ENCODE measurements at regions not wholly inside any gene's neighbourhood (a gene's known extent, or its start where the extent isn't known, plus 50 kb on each side); places are given as distances from the start of the nearest gene placed in this dataset.

DNA sequence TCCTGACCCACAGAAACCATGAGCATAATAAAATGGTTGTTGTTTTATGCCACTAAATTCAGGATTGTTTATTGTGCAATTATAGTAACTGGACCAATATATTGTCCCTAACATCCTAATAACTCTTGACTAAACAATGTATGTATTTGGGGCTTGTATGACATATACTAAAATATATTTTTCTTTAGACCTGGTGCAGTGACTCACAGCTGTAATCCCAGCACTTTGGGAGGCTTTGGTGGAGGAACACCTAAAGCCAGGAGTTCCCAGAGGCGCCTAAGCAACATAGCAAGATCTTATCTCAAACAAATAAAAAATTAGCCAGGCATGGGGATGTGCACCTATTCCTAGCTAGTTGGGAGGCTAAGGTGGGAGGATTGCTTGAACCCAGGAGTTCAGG, 180.4 kb downstream of the SUCNR1 start:
- no peak for DNase-seq (ENCODE audit: low read depth, low spot score)

DNA sequence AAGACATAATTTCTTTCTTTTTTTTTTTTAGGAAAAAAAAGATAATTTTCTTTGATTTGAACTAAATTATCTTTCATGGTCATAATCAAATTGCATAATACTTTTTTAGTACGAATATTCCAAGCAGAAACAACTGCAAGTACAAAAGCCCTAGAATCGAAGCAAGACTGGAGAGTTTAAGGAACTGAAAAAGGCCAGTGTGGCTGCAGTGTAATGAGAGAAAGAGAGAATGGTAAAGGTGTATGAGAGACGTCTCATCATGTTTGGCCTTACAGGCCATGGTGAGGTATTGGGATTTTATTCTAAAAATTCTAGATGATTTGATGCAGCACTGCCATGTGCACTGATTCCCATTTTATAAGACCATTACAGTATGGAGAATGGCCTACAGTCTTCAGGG, 180.9 kb downstream of the SUCNR1 start:
- no peak for DNase-seq (ENCODE audit: low read depth, low spot score)

DNA sequence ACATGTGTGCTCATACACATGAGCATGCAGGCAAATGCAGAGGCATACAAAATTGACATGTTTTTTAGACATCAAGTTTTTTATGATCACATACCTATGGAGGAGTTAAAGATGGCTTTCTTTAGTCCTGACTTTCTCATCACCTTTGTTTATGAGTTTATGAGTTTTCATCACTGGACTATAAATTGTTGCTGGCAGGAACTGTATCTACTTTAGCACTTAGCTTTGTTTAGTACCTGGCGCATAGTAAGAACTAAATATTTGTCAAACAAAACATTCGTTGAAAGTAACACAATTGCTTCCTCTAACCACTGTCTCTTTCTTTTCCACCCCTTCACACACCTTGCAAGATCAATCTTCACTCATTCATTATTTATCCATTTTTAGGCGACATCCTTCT, 182.6 kb downstream of the SUCNR1 start:
- no peak for DNase-seq (ENCODE audit: low read depth, low spot score)

DNA sequence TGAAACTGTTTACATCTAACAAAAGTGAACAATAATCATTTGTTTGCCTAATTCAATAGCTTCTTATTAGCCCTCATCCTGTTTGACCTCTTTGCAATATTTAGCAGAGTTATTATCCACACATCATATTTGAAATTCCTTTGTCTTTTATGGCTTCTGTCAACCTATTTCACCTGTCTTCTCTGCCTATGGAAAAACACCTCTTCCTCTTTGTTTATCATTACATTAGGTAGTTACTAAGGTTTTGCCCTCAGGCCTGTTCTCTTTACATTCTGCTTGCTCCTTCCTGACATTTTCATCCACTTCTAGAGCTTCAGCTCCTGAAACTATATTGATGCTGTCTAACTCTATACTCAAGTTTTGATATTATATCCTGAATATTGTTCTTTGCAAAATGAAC, 183.0 kb downstream of the SUCNR1 start:
- no peak for DNase-seq (ENCODE audit: low read depth, low spot score)

DNA sequence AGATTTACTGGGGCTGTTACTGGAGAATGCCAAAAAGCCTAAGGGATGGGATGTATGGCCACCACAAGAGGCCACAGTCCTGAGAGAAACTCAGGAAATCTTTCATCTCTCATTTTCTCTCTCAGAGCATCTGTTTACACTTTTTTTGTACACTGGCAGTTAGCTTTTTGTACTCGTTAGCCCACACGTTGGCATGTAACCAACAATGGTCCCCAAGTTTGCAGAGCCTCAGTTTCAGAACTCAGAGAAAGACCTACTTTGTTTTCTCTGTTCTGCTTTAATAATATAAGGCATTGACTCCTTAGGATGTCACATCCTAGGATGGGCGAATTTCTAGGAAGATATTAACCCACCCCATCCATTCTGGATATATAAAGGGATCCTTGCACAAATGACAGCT, 183.5 kb downstream of the SUCNR1 start:
- DNase-seq (ENCODE audit: low read depth, low spot score), result no peak

DNA sequence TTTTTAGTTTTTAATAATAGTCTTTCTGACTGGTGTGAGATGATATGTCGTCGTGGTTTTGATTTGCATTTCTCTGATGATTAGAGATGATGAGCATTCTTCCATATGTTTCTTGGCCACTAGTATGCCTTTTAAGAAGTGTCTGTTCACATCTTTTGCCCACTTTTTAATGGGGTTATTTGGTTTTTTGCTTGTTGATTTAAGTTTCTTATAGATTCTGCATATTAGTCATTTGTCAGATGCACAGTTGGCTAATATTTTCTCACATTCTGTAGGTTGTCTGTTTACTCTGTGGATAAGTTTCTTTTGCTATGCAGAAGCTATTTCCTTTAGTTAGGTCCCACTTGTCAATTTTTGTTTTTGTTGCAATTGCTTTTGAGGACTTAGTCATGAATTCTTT, 185.4 kb downstream of the SUCNR1 start:
- no peak for DNase-seq (ENCODE audit: low read depth, low spot score)

DNA sequence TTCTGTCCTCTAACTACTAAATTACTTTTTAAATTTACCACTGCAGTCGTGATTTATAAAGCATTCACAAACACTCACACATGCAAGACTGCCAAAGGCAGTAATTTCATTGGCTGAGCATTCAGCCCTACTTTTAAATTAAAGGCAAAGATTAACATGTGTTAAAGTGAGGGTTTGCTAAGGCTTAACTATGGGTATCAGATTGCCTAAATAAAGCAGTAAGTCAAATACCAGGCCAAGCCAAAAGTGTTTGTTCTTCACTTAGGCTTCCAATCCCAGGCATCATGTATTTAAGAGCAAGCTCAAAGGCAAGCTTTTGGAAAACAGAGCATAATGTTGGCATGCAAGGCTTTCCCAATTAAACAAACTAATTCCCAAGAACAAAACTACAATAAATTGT, 187.3 kb downstream of the SUCNR1 start:
- no peak for DNase-seq (ENCODE audit: low read depth, low spot score)

DNA sequence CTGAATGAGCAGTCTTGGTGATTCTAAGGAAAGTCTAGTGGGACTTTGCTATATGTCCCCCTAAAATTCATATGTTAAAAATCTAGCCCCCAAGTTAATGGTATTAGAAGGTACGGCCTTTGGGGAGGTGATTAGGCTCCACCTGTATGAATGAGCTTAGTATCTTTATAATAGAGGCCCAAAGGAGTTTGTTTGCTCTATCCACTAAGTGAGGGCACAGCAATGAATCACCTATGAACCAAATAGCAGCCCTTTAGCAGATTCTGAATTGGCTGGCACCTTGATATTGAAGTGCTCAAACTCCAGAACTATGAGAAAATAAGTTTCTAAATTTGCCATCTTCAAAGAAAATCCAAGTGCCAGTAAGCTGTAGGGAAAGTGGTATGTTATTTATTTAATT, 187.9 kb downstream of the SUCNR1 start:
- DNase-seq (ENCODE audit: low read depth, low spot score), result no peak

DNA sequence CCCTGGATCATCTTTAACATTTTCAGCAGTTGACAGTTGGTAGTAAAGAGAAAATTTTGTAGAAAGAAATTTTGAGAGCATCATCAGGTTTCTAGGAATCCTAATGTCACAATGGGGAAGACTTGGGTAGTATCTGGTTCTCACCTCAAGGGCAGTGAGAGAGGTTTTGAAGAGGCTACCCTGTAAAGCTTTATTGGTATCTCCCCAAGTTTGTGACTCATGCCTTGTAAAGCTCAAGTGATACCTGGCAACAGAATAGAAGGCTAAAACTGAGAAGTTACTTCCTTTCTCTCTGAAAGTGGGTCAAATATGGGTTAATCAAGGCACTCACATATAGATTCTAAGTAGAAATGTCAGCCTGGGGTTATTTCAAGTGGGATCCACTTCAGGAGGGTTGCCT, 196.4 kb downstream of the SUCNR1 start:
- no peak for DNase-seq (ENCODE audit: low read depth, low spot score)

DNA sequence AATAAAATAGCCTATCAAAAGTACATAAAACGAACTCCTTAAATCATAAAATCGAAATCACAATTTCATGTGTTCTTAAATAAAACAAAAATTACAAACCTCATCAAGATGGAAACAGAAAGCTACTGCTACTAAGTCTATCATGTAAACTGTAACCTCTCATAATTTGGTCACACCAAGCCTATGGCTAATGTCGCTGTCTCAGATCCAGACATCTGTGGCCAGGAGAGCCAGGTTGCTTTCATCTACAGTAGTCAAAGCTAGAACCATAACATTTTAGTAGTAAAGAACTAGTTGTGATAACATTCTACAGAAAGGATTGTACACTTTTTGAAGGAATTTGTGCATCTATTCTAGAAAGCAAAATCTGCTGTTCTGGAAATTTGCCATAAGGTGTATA, 197.4 kb upstream of the MBNL1 start:
- no peak for DNase-seq (ENCODE audit: low read depth, low spot score)

DNA sequence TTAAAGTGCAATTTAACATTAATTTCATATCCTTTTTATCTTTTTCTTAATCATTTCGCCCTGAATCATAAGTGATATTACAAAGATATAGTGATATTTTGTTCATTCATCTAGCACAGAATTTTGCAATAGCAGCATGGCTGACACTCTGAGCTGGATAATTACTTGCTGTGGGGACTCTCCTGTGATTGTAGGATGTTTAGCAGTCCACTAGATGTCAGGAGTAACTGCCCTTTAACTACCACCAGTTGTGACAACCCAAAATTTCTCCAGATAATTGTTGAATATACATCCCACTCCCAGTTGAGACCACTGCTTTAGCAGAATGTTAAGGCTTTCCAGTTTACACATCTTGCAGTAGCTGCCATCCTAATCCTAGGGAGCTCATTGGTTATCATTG, 196.8 kb upstream of the MBNL1 start:
- DNase-seq (ENCODE audit: low read depth, low spot score), result no peak

DNA sequence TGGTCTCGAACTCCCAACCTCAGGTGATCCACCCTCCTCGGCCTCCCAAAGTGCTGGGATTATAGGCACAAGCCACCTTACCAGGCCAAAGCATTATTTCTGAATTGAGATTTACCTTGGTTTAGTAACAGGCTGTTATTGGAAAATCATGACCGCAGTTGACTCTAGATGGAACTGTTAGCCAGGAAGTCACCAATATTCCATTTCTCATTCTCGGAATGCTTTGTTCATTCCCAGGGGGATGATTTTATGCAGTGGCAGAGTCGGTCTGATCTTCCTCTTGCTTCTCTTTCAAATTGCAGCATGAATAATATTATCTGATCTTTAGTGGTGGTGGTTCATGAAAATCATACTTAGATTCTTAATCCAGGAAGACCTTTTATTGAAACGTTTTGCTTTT, 195.5 kb upstream of the MBNL1 start:
- DNase-seq (ENCODE audit: low read depth, low spot score), result no peak

DNA sequence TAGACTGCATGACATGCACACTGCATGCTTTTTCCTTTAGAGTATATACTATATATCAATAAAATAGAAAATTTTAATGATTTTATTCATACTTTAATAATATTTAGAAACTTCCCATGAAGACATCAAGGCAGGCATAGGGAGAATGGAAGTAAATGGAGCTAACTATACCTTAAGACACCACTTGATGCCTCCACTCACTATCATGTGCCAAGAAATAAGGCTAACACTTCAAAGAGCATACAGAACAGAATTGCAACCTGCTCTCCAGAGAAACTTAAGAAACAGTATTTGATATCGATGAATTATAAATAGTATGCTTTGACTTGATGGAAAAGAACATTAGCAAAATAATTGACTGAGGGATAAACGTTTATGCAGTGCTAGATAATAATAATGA, 192.6 kb upstream of the MBNL1 start:
- no peak for DNase-seq (ENCODE audit: low read depth, low spot score)

DNA sequence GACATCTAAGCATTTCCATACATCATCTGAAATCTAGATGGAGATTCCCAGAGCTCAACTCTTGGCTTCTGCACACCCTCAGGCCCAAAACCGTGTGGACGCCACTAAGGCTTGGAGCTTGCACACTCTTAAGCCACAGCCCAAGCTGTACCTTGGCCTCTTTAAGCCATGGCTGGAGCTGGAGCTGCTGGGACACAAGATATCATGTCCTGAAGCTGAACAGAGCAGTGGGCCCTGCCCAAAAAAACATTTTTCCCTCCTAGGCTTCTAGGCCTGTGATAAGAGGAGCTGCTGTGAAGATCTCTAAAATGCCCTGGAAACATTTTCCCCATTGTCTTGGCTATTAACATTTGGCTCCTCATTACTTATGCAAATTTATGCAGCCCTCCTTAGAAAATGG, 188.7 kb upstream of the MBNL1 start:
- DNase-seq (ENCODE audit: low read depth, low spot score), result no peak

DNA sequence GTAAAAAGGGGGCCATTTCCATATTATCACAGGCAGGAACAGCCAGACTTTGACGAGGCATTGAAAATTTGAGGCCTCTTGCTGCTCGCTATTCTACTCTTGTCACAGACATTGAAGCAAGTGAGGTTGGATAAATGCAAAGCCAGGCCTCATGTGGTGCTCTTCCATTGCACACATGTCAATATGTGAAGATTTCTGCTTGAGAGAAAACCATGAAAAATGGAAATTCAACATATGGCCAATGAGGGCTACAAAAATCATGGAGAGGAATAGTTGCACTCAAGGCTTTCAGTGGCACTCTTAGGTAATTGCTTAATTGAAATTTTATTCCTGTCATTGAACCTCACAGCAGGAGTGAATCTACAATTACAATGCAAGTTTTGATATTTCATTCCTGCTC, 185.6 kb upstream of the MBNL1 start:
- no peak for DNase-seq (ENCODE audit: low read depth, low spot score)

DNA sequence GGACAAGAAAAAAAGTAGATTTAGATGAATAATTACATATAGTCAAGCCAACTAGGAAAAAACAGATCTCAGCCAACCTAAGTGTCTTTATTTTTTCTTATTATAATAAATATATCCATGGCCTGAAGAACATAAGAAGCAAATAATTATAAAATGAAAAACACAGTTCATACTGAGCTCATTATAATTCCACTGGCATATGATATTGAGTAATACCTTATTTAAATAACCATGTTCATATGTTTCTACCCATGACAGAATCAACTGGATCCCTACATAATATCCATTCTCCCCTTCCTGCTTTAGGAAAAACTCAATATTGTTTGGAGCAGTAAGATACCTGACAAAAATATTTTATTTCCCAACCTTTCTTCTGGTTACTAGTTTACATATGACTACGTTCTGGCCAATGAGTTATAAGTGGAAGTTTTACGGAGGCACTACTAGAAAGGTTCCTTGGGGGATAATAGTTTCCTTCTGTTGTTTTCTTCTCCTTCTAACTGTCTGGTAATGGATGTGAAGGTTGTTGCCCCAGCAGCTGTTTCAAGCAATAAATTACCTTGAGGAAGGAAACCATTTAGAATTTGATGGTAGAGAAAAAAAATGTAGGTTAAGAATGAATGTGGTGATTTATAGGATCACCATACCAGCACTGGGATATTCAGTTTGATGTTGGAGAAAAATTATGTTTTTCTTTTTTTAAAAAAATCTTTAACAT, 184.1 kb upstream of the MBNL1 start:
- no peak for DNase-seq (ENCODE audit: low read depth, low spot score)

DNA sequence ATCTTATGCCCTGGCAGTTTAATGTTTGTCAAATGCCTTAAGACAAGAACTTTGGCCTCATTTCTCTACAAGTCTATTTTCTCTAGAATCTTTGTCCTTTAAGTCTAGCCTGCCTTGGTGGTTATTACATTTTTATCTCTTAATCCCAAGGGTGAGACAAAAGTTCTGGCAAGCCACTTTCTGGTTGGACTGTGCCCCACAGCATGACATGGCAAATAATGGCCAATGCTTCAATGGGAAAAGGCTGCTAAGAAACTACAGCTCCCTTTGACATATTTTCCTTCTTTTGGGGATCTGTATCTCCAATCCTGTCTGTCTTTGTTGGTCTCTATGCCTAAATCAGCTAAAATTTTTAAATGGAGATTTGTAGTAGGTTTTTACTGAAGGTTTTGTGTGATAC, 181.6 kb upstream of the MBNL1 start:
- DNase-seq (ENCODE audit: low read depth, low spot score), result no peak

DNA sequence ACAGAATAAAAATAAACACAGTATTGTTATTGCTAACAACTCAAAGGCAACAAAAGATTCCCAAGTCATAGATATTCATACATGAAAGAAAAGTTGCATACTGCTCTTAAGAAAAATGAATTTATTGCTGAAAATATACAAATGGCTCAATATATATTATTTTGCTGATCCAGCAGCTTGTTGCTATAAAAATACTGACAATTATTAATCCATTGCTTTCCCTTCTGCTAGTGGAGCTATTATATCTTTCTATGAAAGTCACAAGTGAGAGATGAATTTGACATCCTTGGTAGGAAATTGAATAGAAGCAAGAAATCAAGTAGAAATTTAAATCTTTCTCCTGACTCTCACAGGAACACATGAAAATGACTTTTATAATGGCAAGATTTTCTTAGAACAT, 179.2 kb upstream of the MBNL1 start:
- DNase-seq (ENCODE audit: low read depth, low spot score), result no peak

DNA sequence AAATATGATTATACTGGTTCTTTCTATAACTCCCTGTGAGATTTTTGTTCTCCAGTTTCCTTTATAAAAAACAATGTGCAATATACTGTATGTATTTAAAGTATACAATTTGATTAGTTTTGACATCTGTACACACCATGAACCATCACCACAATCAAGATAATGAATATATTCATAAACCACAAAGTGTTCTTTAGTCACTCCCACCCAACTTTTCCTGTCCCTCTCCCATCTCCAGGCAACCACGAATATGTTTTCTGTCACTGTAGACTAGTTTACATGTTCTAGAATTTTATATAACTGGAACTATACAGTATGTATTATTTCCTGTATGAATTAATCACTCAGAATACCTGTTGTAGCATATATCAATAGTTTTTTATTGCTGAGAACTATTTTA, 177.0 kb upstream of the MBNL1 start:
- no peak for DNase-seq (ENCODE audit: low read depth, low spot score)

DNA sequence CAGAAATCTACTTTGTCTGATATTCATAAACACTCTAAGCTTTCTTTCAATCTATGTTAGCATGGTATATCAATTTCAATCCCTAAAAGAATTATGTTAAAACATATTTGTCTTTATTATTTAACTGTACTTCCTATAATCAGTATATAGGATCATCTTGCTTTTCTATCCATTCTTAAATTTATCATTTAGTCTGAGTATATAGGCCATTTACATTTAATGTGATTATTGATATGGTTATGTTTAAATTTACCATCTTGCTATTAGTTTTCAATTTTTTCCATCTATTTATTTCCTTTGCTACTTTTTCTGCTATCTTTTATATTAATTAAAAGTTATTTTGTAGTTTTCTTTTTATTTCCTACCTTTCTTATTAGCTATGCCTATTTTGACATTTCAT, 174.8 kb upstream of the MBNL1 start:
- no peak for DNase-seq (ENCODE audit: low read depth, low spot score)

DNA sequence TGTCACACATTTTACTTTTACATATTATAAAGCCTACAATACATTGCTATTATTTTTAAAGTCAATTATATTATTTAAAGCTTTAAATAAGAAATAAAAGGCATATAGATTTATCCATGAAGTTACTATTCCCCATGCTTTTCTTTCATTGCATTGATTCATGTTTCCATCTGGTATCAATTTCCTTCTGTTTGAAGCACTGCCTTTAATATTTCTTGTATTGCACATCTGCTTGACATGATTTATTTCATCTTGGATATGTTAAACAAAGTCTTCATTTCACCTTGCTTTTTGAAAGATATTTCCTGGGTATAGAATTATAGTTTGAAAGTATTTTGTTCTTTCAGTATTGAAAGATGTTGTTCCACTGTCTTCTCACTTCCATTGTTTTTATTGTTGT, 174.3 kb upstream of the MBNL1 start:
- DNase-seq (ENCODE audit: low read depth, low spot score), result no peak

DNA sequence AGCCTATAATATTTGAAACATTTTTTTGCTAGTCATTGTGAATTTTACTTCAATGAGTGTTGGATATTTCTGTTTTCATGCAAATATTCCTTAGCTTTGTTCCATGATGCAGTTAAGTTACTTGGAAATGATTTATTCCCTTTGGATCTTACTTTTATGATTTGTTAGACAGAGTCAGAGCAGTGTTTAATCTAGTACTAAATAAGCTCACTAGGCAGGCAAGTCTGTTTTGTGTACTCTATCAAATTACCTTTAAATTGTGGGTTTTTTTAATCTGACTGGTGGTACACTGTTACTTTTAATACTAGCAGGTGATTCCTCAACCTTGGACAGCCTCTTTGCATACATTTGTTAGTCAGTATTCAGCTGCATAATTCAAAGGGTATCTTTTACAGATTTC, 173.3 kb upstream of the MBNL1 start:
- DNase-seq (ENCODE audit: low read depth, low spot score), result no peak

DNA sequence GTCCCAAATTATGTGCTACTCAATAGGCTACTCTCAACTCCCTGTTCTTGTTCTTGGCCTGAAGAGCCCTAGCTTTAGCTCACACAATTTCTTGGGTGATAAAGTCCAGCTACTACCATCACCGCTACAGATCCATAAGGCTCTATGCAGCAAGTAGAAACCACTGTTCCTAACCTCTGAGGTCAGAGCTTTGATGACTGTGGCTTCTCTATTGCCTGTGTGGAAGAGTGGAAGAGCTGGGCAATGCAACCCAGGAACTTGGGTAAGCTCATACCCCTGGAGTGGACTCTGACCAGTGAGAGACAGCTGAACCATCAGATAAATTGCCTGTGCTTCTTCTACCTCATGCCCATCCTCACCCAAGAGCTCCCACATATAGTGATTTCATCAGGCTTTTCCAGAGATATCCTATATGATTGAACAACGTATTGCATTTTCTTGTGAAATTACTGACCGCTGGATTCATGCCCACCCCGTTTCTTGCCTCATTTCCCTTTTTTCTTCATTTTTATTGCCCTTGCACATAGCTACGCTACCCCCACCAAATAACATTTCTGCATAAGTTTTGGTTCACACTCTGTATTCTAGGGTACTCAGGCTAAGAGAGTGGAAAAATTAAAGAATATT, 172.3 kb upstream of the MBNL1 start:
- DNase-seq (ENCODE audit: low read depth, low spot score), result no peak

DNA sequence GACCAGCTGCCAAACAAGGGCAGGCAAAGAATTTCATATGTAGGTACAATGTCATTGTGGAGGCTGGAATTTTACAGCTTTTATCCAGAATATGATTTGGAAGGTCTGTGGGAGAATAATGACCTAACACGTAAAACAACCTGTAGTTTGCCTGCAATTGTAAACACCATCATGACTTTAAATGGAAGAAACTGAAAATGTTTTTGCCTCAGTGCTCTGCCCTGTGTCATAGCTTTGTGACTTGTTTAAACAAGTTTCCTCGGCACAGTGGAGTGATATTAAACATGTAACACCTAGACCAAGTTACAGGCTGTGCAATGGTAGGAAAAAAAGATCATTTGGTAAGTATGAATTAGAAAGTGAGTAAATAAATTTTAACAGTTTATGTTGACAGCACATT, 171.6 kb upstream of the MBNL1 start:
- no peak for DNase-seq (ENCODE audit: low read depth, low spot score)

All from activated CD4-positive, CD25-positive, alpha-beta regulatory T cell treated with anti-CD3 and anti-CD28 coated beads, Interleukin-2, amount 50 U/mL, for 16 hours (primary cell).